HG03025 (cell line): ENCODE measurements at regions not wholly inside any gene's neighbourhood (a gene's known extent, or its start where the extent isn't known, plus 50 kb on each side); places are given as distances from the start of the nearest gene placed in this dataset.
"Not testable (repeated sequence)": the region's sequence is repeated elsewhere in the genome, so short reads cannot be mapped to it uniquely, and the experiment has no call there.

Experiments used
- ATAC-seq: cut with Tn5 transposase; IDR thresholded peaks from one replicate; pipeline ENCODE4 v1.9.1; 2021; ENCODE audit warnings: mild to moderate bottlenecking, moderate library complexity; ENCODE audit not compliant: unreplicated experiment, low FRiP score

DNA sequence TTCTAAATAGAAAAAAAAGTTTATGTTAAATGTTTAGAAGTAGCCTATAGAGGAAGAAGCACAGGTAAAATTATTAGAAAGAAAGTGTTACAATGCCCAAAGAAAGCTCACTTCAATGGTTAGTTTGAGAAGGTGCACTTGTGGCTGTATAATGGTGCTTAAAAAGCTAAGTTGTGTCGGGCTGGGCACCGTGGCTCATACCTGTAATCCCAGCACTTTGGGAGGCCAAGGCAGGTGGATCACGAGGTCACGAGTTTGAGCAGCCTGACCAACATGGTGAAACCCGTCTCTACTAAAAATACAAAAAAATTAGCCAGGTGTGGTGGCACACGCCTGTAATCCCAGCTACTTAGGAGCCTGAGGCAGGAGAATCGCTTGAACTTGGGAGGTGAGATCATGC, 355.7 kb upstream of the ANKRD30A start:
- ATAC-seq = not testable (repeated sequence)

DNA sequence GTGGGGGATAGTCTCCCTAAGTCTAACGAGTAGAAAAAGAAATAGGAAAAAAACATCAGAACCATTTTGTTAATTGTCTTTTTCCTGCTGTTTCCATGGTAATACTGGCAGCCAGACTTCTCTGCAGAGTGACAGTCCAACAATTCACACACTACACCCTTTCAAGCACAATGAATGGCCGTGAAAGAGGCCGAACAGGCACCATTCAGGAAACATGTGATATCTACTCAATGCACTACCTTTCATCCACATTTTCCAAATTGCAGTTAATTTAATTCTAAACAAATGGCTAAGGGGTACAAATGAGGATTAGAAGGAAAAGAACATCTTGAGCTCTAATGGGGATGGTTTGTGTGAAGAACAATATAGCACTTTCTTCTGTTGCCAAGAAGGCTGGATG, 358.5 kb upstream of the ANKRD30A start:
- no peak for ATAC-seq

DNA sequence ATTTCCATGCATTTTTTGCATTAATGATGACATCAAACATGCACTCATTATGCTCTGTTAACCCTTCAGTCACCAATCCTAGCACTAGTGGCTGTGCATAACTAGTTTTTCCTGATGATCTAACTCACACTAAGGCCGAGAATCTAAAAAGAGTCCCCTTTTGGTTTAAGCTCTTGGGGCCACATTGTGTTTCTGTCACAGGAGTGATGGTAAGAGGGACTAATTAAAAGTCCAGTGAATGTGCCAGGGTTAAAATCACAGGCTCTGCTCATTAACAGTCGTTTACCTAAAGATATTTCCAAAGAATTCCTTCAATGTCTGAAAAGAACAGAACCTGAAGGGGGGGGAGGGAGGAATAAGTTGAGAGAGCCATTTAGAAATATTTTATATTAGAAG, 359.0 kb upstream of the ANKRD30A start:
- no peak for ATAC-seq

DNA sequence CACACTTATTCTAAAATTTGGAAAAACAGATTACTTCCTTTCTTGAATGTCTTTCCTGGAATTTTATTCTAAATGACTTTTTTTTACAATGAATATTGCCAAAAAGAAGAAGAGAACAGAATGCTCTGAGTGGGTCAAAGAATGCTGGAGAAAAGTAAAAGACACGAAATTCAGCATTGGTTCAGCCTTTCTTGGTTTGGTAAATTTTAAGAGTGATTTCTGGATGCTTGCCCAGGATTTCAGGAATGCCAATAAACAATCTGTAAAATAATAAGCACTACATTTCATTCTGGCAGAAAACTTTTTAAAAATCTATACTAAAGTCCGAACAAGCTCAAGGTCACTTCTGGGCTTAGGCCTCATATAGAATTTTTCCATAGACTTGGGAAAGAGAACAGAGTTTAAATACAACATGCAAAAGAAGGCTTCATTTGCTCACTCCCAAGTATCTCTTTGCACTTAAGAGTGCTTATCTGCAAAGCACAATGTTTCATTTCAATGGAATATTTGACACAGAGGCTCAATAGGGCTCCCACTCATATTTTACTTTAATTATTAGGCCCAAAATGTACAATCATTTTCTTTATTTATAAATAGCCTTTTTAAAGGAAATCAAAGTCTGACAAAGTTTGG, 359.5 kb upstream of the ANKRD30A start:
- no peak for ATAC-seq

DNA sequence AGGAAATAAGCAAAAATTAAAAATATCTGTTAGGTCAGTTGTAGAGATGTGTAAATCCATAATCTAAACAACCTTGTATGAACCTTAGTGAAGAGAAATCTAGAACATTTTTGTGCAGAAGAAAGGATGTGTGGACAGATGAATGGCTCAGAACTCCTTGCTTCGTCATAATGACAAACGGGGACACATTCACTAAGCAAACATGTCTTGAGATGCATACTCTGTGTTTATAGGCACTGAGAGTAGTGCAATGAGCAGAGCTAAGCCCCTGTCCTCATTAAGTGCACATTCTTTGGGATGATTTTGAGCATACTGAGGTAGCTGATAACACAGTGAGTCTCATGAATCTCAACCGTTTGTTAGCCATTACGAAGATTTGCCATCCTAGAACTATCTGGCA, 360.6 kb upstream of the ANKRD30A start:
- ATAC-seq = no peak

DNA sequence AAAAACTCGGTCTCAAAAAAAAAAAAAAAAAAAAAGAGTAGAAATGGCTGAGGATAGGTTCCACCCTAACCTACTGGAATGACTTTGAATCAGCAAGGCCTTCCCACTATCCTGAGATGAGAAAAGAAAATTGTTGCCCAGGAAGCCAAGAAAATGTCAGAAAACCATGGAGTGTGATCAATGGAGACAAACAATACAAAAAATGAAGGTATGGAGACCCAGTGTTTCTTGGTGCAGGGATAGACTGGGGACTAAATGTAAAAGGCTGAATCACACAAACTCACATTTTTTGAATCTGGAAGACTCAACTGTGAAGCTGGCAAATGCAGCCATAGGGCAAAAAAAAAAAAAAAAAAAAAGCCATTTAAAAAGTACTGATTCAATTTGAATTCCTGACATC, 364.3 kb upstream of the ANKRD30A start:
- ATAC-seq = no peak

DNA sequence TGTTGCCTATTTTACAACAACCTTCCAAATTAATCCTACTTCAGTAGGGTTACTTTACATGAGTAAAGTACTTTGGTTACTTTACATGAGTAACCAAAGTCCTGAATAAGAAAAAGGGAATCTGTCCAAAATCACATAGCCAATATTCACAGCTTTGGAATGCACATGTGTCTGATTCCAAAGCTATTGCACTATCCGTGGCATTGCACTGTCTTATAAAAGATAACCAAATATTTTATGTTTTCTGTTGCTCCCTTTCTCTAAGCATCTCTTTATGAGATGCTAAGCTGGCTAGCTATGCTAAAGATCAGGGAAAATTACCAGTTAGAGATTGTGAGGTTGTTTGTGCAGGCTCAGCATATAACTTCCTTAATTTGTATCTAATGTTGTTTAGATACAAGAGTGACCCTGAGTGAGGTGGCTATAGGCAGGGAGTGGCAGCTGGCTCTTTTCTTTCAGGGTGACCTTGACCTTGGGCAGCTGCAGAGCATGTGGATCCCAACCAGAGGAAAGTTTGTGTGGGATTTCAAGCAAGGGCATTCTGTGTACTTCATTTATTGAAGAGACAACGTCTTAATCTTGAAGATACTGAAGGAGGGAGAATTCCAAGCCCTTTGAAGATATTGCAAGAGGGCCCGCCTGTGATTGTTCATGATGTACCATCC, 366.1 kb upstream of the ANKRD30A start:
- no peak for ATAC-seq

DNA sequence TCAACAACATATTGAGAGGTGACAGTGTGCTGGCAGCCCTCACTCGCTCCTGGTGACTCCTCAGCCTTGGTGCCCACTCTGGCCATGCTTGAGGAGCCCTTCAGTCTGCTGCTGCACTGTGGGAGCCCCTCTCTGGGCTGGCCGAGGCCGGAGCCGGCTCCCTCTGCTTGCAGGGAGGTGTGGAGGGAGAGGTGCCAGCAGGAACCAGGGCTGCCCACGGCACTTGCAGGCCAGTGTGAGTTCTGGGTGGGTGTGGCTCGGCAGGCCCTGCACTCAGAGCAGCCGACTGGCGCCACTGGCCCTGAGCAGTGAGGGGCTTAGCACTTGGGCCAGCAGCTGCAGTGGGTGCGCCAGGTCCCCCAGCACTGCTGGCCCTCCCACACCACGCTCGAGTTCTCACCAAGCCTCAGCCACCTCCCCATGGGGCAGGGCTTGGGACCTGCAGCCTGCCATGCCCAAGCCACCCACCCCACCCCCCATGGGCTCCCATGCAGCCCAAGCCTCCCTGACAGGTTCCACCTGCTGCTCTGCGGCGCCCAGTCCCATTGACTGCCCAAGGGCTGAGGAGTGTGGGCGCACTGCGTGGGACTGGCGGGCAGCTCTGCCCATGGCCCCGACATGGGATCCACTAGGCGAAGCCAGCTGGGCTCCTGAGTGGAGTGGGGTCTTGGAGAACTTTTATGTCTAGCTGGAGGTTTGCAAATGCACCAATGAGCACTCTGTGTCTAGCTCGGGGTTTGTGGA, 377.1 kb upstream of the ANKRD30A start:
- no peak for ATAC-seq

DNA sequence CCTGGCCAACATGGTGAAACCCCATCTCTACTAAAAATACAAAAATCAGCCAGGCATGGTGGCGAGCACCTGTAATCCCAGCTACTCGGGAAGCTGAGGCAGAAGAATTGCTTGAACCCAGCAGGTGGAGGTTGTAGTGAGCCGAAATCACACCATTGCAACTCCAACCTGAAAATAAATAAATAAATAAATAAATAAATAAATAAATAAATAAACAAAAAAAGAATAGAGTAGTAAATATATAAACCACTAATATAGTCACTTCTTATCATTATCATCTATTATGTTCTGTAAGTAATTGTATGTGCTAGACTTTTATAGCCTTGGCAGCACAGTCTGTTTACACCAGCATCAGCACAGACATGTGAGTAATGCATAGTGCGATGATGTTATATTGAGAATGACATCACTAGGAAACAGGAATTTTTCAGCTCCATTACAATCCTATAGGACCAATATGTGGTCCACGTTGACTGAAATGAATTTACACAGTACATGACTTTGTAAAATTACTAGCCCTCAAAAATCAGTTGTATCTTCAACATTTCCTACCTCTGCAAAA, 385.4 kb upstream of the ANKRD30A start:
- no peak for ATAC-seq

DNA sequence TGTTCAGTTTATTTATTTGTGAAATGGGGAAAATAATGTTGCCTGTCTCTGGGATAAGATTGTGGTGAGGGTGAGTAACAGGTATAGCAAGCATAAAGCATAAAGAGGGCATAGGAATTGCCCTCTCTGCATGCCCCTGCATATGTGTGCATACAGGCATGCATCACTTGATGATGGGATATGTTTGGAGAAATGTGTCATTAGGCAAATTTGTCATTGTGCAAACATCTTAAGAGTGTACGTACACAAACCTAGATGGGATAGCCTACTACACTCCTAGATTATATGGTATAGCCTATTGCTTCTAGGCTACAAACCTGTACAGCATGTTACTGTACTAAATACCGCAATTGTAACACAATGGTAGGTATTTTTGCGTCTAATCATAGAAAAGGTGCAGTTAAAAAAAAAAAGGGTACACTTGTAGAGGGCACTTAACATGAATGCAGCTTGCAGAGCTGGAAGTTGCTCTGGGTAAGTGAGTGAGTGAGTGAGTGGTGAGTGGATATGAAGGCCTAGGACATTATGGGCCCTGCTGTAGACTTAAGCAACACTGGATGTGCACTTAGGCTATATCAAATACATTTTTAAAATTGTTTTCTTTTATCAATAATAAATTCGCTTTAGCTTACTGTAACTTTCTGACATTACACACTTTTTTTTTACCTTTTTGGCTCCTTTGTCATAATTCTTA, 386.5 kb upstream of the ANKRD30A start:
- ATAC-seq = no peak

DNA sequence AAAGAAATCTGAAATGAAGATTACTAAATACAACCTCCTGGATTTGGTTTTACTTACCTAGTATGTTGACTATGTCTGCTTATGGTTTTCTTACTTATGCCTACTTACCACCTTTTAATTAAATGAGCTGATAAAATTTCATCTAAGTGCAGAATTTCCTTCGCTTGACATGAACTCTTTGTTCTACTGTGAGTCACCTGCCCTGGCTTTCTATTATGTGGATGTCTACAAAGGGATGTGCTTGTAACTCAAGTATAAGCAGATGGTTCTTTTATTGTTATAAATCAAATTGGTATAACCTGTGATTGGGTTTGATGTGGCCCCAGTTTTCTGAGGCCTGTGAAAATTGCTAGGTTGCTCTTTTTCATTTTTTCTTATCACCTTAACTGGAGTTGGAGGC, 389.1 kb upstream of the ANKRD30A start:
- no peak for ATAC-seq

DNA sequence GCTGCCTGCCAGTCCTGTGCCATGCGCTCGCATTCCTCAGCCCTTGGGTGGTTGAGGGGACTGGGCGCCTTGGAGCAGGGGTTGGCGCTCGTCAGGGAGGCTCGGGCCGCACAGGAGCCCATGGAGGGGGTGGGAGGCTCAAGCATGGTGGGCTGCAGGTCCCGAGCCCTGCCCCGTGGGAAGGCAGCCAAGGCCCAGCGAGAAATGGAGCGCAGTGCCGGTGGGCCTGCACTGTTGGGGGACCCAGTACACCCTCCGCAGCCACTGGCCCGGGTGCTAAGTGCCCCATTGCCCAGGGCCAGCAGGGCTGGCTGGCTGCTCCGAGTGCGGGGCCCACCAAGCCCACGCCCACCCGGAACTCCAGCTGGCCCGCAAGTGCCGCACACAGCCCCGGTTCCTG, 390.8 kb upstream of the ANKRD30A start:
- not testable (repeated sequence) for ATAC-seq

DNA sequence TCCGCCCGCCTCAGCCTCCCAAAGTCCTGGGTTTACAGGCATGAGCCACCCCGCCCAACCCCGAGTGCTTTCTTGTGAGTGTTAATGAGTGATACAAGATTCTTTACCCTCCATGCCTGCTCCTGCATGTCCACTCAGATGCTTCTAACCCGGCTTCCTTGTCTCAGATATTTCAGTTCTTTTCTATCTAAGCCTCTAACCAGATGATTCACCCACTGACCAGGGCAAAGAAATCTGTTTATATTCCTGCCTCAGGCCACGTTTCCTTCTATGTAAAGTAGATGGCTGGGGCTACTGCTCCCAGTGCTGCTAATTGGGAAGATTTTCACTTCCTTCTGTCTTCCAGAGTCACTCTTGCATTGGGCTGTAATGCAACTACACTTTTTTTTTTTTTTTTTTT, 395.1 kb upstream of the ANKRD30A start:
- ATAC-seq = no peak

DNA sequence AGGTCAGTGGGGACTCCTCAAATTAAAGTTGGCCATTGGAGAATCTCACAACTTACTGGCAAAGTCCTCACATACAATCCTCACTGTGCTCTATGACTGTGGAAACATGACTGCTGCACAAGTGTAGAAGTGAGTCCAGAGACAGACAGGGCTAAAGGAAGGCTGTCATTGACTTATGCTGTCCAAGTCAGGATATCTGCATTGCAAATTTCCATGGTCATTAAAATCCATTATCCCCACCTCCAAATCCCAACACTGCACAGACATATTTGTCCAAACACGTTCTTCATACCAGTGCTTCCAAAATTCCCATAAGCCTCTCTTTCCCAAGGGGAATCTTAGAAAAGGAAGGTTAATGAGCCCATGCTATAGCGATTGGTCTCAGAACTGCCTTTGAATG, 396.8 kb upstream of the ANKRD30A start:
- no peak for ATAC-seq

DNA sequence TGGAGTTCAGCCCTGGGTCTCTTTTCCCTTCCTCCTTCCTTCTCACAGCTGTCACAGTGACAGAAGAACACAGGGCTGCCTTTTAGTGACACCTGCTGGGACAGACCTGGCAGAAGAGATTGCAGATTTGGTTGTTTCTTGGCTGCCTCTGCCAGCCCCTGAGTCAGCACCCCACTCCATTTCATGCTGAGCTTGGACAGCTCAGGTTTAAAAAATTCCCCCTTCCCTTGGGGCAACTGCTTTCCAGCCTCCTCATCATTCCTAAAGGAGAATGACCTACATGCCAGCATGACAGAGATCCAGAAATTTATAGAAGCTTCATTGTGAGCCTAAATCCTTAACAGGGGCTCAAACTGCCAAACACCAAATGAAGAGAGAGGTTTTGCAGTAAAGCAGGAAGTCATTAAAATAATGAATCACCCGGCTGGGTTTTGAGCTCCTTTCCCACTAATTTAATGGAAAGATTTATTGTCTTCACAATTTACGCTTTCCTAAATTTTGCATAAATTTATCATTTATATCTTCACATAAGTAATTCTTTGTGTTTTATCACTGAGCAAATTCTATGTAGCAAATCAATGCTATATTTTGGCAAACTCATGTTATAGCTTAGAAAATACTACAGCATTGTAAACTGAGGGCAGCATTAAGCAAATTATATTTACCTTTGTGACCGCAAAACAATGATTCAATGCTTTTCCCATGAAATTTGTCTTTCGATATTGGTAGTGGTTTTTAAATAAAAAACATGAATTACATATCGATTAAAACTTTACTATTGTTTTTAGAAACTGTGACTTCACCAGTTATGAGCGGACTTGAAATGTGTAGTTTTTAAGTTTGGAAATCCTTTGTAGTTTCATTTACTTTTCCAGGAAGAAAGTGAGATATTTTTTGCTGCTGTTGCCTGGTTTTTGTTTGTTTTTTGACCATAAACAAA, 399.5 kb upstream of the ANKRD30A start:
- no peak for ATAC-seq

DNA sequence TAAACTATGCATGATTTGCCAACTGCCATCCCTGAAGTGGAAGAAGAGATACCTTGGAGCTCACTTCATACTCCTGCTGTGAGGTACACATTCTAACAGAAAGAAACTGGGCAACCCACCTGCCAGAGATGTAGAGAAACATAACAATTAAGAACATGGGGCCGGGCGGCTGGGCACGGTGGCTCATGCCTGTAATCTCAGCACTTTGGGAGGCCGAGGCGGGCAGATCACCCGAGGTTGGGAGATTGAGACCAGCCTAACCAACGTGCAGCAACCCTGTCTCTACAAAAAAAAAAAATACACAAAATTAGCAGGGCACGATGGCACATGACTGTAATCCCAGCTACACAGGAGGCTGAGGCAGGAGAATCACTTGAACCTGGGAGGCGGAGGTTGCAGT, 402.6 kb upstream of the ANKRD30A start:
- ATAC-seq = no peak

DNA sequence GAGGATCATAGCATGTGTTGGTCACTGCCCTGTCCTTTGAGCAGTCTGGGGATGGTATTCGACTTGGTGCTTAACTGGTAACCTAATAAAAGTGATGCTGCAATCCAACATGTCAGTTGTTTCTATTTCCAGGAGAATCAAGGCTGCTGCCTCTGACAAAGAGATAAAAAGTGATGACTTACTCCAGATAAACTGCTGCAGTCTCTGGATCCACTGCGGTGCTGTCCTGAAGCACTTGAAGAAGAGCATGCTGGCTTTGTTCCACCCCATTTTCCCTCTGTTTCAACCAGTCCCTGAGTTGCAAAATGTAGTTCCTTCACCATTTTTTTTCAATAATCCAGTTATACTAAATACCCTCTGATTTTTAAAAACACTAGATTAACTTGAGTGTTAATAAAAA, 403.5 kb upstream of the ANKRD30A start:
- no peak for ATAC-seq

DNA sequence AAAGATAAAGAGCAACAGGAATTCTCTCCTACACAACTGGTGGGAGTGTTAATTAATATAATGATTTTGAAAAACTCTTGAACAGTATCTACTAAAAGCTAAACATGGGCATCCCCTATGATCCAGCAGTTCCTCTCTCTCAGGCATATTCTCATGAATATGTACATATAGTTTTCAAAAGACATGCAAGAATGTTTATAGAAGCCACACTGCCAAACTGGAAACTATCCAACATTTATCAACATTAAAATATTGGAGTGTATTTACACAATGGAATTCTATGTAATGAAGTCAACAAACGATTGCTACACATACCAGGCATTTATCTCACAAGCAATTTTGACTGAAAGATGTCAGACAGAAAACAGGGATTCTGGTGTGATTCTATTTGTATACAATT, 404.5 kb upstream of the ANKRD30A start:
- no peak for ATAC-seq

DNA sequence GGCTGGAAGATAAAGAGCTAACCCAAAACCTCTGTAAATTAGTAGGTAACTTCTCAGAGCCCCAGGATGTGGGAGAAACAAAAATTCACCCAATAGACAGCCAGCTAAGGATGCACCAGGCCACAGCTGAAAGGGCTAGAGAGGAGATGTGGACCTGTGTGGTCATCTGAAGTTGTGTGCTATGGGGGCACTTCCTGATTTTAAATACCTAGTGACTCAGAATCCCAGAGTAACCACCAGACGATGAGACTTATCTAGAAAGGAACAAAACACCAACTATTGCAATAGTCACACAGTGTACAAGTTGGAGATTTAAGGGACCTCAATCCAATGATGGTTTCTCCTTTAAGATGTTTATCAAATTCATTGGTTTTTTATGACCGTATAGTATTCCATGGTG, 408.3 kb upstream of the ANKRD30A start:
- ATAC-seq = no peak

DNA sequence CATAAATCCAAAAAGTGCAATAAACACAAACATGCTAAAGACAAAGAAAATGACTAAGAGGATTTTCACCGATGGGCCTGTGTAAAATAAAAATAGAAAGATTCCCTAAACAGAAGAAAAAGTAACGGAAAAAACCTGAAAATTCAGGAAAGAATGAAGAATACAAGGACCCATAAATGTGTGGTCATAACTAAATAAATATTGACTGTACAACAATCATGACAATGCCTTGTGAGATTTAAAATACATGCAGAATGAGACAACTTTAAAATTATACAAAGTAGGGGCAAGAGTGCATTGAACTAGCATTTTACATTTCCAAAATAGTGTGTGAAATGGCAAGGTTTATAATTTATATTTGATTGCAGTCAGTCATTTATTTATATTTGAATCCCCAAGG, 409.1 kb upstream of the ANKRD30A start:
- no peak for ATAC-seq
